GM19328 (cell line): ENCODE measurements at regions not wholly inside any gene's neighbourhood (a gene's known extent, or its start where the extent isn't known, plus 50 kb on each side); places are given as distances from the start of the nearest gene placed in this dataset.
"Not testable (repeated sequence)": the region's sequence is repeated elsewhere in the genome, so short reads cannot be mapped to it uniquely, and the experiment has no call there.

Experiments used
- ATAC-seq: cut with Tn5 transposase; IDR thresholded peaks from one replicate; pipeline ENCODE4 v1.9.1; 2021; ENCODE audit warnings: mild to moderate bottlenecking, moderate library complexity; ENCODE audit not compliant: unreplicated experiment

GRCh38 chr2:204395539-204395938 is 149.7 kb upstream of the PARD3B start:
- ATAC-seq, result no peak

GRCh38 chr2:204401114-204401513 is 144.2 kb upstream of the PARD3B start:
- no peak for ATAC-seq

- no peak for ATAC-seq
Measured at GRCh38 chr2:204407204-204408014, 137.9 kb upstream of the PARD3B start.

- ATAC-seq, result not testable (repeated sequence)
Measured at GRCh38 chr2:204412782-204413181, 132.5 kb upstream of the PARD3B start.

- ATAC-seq, result no peak
Measured at GRCh38 chr2:204415406-204416181, 129.7 kb upstream of the PARD3B start.

GRCh38 chr2:204416236-204416635 is 129.0 kb upstream of the PARD3B start:
- ATAC-seq, result no peak

- no peak for ATAC-seq
Measured at GRCh38 chr2:204425821-204426220, 119.5 kb upstream of the PARD3B start.

- ATAC-seq, result no peak
Measured at GRCh38 chr2:204428675-204429074, 116.6 kb upstream of the PARD3B start.

GRCh38 chr2:204431529-204431928 is 113.7 kb upstream of the PARD3B start:
- ATAC-seq, result no peak

GRCh38 chr2:204432196-204432595 is 113.1 kb upstream of the PARD3B start:
- no peak for ATAC-seq

- ATAC-seq, result no peak
Measured at GRCh38 chr2:204434660-204435462, 110.4 kb upstream of the PARD3B start.

- ATAC-seq, result no peak
Measured at GRCh38 chr2:204436230-204436629, 109.0 kb upstream of the PARD3B start.

GRCh38 chr2:204437408-204437807 is 107.9 kb upstream of the PARD3B start:
- no peak for ATAC-seq

GRCh38 chr2:204437815-204438756 is 107.2 kb upstream of the PARD3B start:
- ATAC-seq, result no peak

- no peak for ATAC-seq
Measured at GRCh38 chr2:204441316-204441715, 104.0 kb upstream of the PARD3B start.

GRCh38 chr2:204445149-204445548 is 100.1 kb upstream of the PARD3B start:
- no peak for ATAC-seq

- ATAC-seq, result no peak
Measured at GRCh38 chr2:204447722-204448121, 97.6 kb upstream of the PARD3B start.

- no peak for ATAC-seq
Measured at GRCh38 chr2:204449977-204450376, 95.3 kb upstream of the PARD3B start.

GRCh38 chr2:204451766-204452165 is 93.5 kb upstream of the PARD3B start:
- no peak for ATAC-seq

- ATAC-seq, result no peak
Measured at GRCh38 chr2:204452464-204453023, 92.7 kb upstream of the PARD3B start.
